Fibroblast of mammary gland (primary cell): ENCODE measurements at regions not wholly inside any gene's neighbourhood (a gene's known extent, or its start where the extent isn't known, plus 50 kb on each side); places are given as distances from the start of the nearest gene placed in this dataset.
A peak's percentile ranks its signal among the peaks of the same experiment; 100 is the strongest.

Experiments
- DNase-seq: peaks from one replicate; pipeline ENCODE4 v3.0.0-alpha.2; 2010; ENCODE audit warnings: low read depth
- H3K4me3 ChIP-seq: 2 replicates; pipeline ENCODE4 v1.5.1; 2011; ENCODE audit warnings: low read depth, mild to moderate bottlenecking, low read length, moderate library complexity; ENCODE audit not compliant: control insufficient read depth
- TF ChIP-seq, protein P1 (sequence below): conservative IDR thresholded peaks from 2 replicates; pipeline ENCODE4 v1.5.1; 2011; ENCODE audit warnings: low read depth, low read length, inconsistent platforms; ENCODE audit not compliant: control insufficient read depth, insufficient read depth

DNA sequence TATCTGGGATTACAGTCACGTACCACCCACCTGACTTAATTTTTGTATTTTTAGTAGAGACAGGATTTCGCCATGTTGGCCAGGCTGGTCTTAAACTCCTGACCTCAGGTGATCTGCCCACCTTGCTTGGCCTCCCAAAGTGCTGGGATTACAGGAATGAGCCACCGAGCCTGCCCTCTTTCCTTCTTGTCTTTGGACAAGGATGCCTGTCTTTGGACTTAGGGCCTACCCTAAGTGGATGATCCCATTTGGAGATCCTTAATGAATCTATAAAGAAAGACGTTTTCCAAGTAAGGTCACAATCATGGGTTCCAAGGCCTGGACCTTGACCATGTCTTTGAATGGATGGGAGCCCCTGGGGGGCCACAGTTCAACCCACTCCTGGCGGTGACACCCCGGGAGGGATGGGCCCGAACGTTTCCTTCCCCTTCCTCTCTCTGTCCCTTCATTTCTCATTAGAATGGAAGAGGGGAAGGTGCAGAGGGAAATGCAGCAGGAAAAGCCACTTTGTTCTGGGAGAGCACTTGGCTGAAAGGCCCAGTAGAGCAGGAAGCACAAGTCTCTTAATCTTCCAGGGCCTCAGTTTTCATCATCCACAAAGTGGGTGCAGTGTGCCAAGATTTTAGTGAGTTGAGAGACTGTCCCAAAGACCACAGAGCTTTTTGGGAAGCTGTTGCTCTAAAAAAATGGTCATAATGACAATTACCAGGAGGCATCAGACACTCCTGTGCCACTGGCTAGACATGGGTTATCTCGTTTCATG lies 353.3 kb downstream of the SEC14L1 start:
- no peak for DNase-seq
- TF ChIP-seq, protein P1, sequence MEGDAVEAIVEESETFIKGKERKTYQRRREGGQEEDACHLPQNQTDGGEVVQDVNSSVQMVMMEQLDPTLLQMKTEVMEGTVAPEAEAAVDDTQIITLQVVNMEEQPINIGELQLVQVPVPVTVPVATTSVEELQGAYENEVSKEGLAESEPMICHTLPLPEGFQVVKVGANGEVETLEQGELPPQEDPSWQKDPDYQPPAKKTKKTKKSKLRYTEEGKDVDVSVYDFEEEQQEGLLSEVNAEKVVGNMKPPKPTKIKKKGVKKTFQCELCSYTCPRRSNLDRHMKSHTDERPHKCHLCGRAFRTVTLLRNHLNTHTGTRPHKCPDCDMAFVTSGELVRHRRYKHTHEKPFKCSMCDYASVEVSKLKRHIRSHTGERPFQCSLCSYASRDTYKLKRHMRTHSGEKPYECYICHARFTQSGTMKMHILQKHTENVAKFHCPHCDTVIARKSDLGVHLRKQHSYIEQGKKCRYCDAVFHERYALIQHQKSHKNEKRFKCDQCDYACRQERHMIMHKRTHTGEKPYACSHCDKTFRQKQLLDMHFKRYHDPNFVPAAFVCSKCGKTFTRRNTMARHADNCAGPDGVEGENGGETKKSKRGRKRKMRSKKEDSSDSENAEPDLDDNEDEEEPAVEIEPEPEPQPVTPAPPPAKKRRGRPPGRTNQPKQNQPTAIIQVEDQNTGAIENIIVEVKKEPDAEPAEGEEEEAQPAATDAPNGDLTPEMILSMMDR = no peak
- no peak overlapping the region for H3K4me3 ChIP-seq

GRCh38 chr17:77494664-77495435 lies 354.1 kb downstream of the SEC14L1 start:
- peak; percentile 66 for DNase-seq
- TF ChIP-seq, protein P1 = peak; percentile 83
- H3K4me3 ChIP-seq = no peak overlapping the region

DNA sequence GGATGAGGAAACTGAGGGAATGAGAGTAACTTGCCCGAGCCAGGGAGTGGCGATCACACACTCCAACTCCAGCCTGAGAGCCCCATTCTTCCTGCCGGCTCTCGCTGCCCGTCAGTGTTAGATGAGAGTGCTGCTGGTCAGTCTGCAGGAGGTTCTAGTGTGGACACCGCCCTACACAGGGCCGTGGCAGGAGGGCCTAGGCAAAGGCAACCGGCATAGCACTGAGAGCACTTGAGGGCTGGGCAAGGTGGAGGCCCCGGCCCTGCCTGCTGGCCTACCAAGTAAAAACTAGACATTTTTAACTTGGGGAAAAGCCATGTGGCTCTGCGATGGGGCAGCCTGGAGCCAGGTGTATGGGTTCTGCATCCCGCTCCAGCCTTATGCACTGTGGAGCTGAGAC lies 354.8 kb downstream of the SEC14L1 start:
- H3K4me3 ChIP-seq = no peak overlapping the region
- no peak for DNase-seq
- TF ChIP-seq, protein P1 = no peak

DNA sequence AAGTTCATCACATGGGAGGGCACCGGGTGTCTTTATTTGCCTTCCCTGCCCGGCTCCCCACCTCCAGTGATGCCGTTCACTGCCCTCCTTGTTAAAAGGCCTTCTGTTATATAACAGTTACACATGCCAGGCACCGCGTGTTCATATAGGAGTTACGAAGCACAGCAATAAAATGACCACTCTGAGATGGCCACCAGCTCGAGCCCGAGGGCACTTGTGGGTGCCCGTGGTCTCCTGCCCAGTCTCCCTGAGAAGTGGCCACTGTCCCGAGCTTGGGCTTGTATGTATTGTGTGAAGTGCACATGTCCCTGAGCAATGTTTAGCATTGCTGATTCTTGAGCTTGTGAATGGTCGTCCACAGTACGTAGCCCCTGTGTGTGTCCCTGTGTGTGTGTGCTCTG lies 355.6 kb downstream of the SEC14L1 start:
- DNase-seq = no peak

DNA sequence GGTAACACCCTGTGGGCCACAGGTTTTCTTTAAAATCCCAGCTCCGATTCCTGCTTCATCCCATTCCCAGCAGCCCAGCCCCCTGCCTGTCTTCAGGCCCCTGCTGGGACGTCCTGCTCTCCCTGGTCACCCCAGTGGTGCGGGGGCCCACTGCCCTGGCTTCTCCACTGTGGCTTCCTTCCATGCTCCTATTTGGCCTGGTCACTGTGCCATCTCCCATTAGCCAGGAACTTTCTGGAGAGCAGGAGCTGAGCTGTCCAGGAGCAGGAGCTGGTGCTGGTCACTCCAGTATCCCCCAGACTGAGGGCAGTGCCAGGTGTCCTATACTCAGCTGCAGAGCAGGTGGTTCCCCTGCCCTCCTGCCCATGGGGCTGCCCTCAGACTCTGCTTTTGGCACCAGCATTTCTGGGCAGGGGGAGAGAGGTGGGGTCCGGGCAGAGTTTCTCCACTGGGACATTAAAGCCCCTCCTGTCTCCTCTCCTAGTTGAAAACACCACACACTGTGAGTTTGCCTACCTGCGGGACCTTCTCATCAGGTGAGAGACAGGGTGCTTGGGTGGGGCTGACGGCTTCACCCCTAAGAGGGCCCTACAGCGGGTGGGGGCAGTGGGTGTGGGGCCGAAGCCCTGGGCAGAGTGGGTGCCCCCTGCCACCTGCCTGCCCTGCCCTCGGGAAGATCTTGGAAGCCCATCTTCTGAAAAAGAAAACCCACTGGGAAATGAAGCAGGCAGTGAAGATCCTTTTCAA lies 356.2 kb downstream of the SEC14L1 start:
- no peak overlapping the region for H3K4me3 ChIP-seq
- TF ChIP-seq, protein P1 = no peak
- DNase-seq = no peak

More for the DNA sequence above, 355.6 kb downstream of the SEC14L1 start:
- TF ChIP-seq, protein P1 = no peak
- H3K4me3 ChIP-seq = no peak overlapping the region

DNA sequence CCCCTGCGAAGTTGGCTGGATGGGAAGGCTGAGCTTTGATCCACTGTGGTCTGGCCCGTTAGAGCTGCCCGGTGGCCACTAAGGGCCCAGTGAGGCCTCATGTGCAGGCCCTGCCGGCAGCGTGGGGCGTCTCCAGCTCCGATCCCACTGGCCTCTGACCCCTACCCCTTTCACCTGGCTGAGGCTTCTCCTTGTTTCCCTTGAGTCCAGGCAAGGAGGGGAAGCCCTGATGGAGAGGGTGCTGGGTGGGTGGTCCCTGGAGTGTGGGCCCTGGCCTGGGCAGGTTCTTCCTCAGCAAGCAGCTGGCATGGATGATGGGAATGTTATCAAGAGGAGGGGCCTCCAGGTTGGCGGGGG lies 356.8 kb downstream of the SEC14L1 start:
- TF ChIP-seq, protein P1 = no peak
- DNase-seq = no peak
- no peak overlapping the region for H3K4me3 ChIP-seq
